ENCODE measurements at regions not wholly inside any gene's neighbourhood (a gene's known extent, or its start where the extent isn't known, plus 50 kb on each side); places are given as distances from the start of the nearest gene placed in this dataset.

GRCh38 chr21:33158654-33159053, 71.1 kb upstream of the IFNAR2 start:
- no peak for TF ChIP-seq CTCF (conservative IDR thresholded peaks at IDR 0.05)
- TF ChIP-seq ZFX (IDR thresholded peaks at IDR 0.05) = no peak
